AG09319 (cell line): ENCODE measurements at regions not wholly inside any gene's neighbourhood (a gene's known extent, or its start where the extent isn't known, plus 50 kb on each side); places are given as distances from the start of the nearest gene placed in this dataset.

Experiments
- DNase-seq: peaks from one replicate; pipeline ENCODE4 v3.0.0-alpha.2; 2010; ENCODE audit warnings: low read depth; ENCODE audit errors: extremely low read depth
- TF ChIP-seq, protein P1 (sequence below): IDR thresholded peaks from 2 replicates; pipeline ENCODE4 v1.5.1; 2011; ENCODE audit warnings: low read depth, mild to moderate bottlenecking, inconsistent platforms, low read length, moderate library complexity

- DNase-seq: peak; percentile 23
- TF ChIP-seq, protein P1, sequence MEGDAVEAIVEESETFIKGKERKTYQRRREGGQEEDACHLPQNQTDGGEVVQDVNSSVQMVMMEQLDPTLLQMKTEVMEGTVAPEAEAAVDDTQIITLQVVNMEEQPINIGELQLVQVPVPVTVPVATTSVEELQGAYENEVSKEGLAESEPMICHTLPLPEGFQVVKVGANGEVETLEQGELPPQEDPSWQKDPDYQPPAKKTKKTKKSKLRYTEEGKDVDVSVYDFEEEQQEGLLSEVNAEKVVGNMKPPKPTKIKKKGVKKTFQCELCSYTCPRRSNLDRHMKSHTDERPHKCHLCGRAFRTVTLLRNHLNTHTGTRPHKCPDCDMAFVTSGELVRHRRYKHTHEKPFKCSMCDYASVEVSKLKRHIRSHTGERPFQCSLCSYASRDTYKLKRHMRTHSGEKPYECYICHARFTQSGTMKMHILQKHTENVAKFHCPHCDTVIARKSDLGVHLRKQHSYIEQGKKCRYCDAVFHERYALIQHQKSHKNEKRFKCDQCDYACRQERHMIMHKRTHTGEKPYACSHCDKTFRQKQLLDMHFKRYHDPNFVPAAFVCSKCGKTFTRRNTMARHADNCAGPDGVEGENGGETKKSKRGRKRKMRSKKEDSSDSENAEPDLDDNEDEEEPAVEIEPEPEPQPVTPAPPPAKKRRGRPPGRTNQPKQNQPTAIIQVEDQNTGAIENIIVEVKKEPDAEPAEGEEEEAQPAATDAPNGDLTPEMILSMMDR: no peak
These were observed 622.1 kb downstream of the SPRY1 start for GRCh38 chr4:124018383-124019317.

DNA sequence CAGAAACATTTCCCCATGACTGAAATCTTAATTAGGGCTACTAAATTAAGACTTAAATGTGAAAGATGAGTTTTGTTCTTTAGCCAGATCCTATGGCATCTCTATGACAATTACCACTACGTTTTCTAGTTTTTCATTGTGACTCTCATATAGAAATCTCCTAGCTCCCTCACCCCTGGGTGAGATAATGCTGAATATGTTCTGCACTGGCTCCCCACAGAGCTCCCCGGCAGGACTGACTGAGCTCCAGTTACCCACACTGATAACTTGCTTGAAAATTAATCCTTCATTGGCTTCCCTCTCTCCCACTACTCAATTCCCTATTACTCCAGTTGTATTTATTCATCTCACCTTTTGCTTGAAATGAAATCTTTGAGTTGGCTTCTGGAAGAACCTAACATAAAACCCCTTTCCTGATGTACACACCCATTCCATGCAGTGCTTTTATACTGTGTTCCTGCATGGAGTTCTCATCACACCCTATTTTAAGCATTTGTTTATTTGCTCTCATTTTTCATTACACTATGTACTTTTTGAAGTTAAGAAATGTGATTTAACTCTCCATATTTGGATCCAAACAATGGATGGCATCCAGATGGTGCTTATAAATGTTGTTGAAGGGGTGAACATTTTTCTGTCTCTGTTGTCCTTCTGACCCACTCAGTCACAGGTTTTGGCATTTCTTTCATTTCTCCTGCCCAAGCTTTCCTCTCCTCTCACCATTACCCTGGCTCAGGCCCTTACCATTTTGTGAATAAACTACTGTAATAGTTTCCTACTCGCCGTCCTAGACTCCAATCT lies 623.4 kb downstream of the SPRY1 start:
- DNase-seq: no peak
- TF ChIP-seq, protein P1: no peak

DNA sequence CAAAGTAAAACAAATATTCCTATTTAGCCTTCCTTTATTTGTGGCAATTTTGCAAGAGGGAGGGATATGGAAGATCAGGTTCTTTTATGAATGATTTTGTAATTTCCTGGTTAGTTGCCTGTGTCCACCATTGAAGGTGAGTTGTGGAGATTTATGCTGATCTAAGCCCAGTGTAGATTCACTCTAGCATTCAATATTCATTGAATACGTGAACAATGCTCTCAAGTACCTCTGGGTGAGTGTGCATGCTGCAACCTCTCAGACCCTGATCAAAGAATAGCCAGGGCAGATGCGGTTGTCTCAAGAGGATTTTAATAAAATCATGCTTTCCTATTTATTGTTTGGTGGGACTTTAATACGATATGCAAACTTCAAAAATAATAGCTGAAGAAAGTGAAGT lies 628.4 kb downstream of the SPRY1 start:
- no peak for DNase-seq

GRCh38 chr4:124025428-124025827 lies 628.8 kb downstream of the SPRY1 start:
- TF ChIP-seq, protein P1: no peak
- DNase-seq: no peak

More for the DNA sequence above, 628.4 kb downstream of the SPRY1 start:
- TF ChIP-seq, protein P1: no peak

DNA sequence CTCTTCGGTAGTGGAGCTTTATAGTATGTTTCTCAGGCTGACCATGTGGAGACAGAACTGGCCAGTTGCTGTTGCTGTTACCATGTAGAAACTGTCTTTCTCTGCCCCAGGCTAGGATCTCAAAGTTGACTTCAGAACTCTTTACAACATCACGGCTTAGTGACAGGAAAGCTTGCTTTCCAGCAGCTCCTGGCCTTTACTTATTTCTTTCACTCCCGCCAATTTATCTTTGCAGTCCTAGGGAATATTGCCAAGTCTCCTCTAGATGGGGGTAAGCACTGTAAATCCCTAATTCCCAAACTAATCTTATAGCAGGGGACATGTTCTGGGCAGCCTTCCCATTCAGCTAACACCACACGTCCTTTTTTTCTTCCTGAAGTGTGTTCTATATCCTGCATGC lies 631.6 kb downstream of the SPRY1 start:
- TF ChIP-seq, protein P1: no peak
- no peak for DNase-seq

- TF ChIP-seq, protein P1: no peak
- no peak for DNase-seq
These were observed 633.6 kb downstream of the SPRY1 start for GRCh38 chr4:124030147-124030546.

GRCh38 chr4:124032035-124032434 lies 635.4 kb downstream of the SPRY1 start:
- TF ChIP-seq, protein P1: no peak
- DNase-seq: no peak
